ENCODE measurements at regions not wholly inside any gene's neighbourhood (a gene's known extent, or its start where the extent isn't known, plus 50 kb on each side); places are given as distances from the start of the nearest gene placed in this dataset.
"Not testable (repeated sequence)": the region's sequence is repeated elsewhere in the genome, so short reads cannot be mapped to it uniquely, and the experiment has no call there.

GRCh38 chr1:187063271-187063670 lies 234.5 kb downstream of the PLA2G4A start:
- H3K27me3 ChIP-seq (ENCODE audit: insufficient read depth, low read length, poor library complexity): no peaks in the 10 kb centered on the region
- H2BK120ac ChIP-seq (ENCODE audit: low read depth, low read length): no peak overlapping the region
- no peaks in the 10 kb centered on the region for H3K79me1 ChIP-seq (ENCODE audit: low read length)
- no peak overlapping the region for H3K23ac ChIP-seq (ENCODE audit: low read length)
- no peak for DNase-seq
- H3K36me3 ChIP-seq (ENCODE audit: control insufficient read depth, insufficient read depth, low read length): no peaks in the 10 kb centered on the region
- no peak overlapping the region for H3K18ac ChIP-seq (ENCODE audit: low read length)
- H2BK15ac ChIP-seq (replicated peaks; ENCODE audit: low read depth): no peak overlapping the region
- H2AK5ac ChIP-seq (ENCODE audit: low read length): no peak overlapping the region
- H3K79me2 ChIP-seq (ENCODE audit: control insufficient read depth, insufficient read depth, low read length): no peaks in the 10 kb centered on the region
- H3K4ac ChIP-seq (ENCODE audit: low read depth, low read length): no peak overlapping the region
- no peaks in the 10 kb centered on the region for H3K4me1 ChIP-seq (ENCODE audit: control insufficient read depth, low read depth, low read length)
- no peak overlapping the region for H2BK5ac ChIP-seq (ENCODE audit: low read length)
- no peak overlapping the region for H3K4me2 ChIP-seq (ENCODE audit: low read length)
- WGBS (ENCODE audit: extremely low coverage, insufficient coverage, low lambda C conversion rate): no CpG with 5 or more reads among the region's 2 CpGs
- no peak overlapping the region for H3K4me3 ChIP-seq (ENCODE audit: low read length)
- no peak overlapping the region for H4K8ac ChIP-seq (ENCODE audit: low read depth, low read length)
- no peak overlapping the region for H3K9ac ChIP-seq (ENCODE audit: low read length)
- H4K5ac ChIP-seq (ENCODE audit: low read length): no peak overlapping the region
- no peak overlapping the region for H3K27ac ChIP-seq (ENCODE audit: low read depth, low read length)
- H3K56ac ChIP-seq (ENCODE audit: low read length): no peak overlapping the region

GRCh38 chr1:187067160-187067559 lies 238.4 kb downstream of the PLA2G4A start:
- Histone ChIP-seq H3K4ac (ENCODE audit: low read depth, low read length) (no peak overlapping the region), H3K56ac (ENCODE audit: low read length) (no peak overlapping the region), H3K18ac (ENCODE audit: low read length) (no peak overlapping the region), H3K27me3 (ENCODE audit: insufficient read depth, low read length, poor library complexity) (no peaks in the 10 kb centered on the region), H2BK15ac (replicated peaks; ENCODE audit: low read depth) (no peak overlapping the region), H2AK5ac (ENCODE audit: low read length) (no peak overlapping the region), H3K23ac (ENCODE audit: low read length) (no peak overlapping the region), H2BK5ac (ENCODE audit: low read length) (no peak overlapping the region), H3K79me1 (ENCODE audit: low read length) (no peaks in the 10 kb centered on the region), H3K79me2 (ENCODE audit: control insufficient read depth, insufficient read depth, low read length) (no peaks in the 10 kb centered on the region), H4K8ac (ENCODE audit: low read depth, low read length) (no peak overlapping the region), H3K36me3 (ENCODE audit: control insufficient read depth, insufficient read depth, low read length) (no peaks in the 10 kb centered on the region), H3K4me2 (ENCODE audit: low read length) (no peak overlapping the region), H3K4me3 (ENCODE audit: low read length) (no peak overlapping the region), H3K9ac (ENCODE audit: low read length) (no peak overlapping the region), H2BK120ac (ENCODE audit: low read depth, low read length) (no peak overlapping the region), H4K5ac (ENCODE audit: low read length) (no peak overlapping the region), H3K4me1 (ENCODE audit: control insufficient read depth, low read depth, low read length) (no peaks in the 10 kb centered on the region), H3K27ac (ENCODE audit: low read depth, low read length) (no peak overlapping the region)
- DNase-seq: no peak
- no CpG with 5 or more reads among the region's 1 CpG for WGBS (ENCODE audit: extremely low coverage, insufficient coverage, low lambda C conversion rate)

- Histone ChIP-seq H3K27ac (ENCODE audit: low read depth, low read length) (no peak overlapping the region), H3K4me3 (ENCODE audit: low read length) (no peak overlapping the region), H2BK5ac (ENCODE audit: low read length) (no peak overlapping the region), H2BK15ac (replicated peaks; ENCODE audit: low read depth) (no peak overlapping the region), H3K4me2 (ENCODE audit: low read length) (no peak overlapping the region), H4K8ac (ENCODE audit: low read depth, low read length) (no peak overlapping the region), H3K4me1 (ENCODE audit: control insufficient read depth, low read depth, low read length) (no peaks in the 10 kb centered on the region), H3K18ac (ENCODE audit: low read length) (no peak overlapping the region), H4K5ac (ENCODE audit: low read length) (no peak overlapping the region), H3K36me3 (ENCODE audit: control insufficient read depth, insufficient read depth, low read length) (no peaks in the 10 kb centered on the region), H3K4ac (ENCODE audit: low read depth, low read length) (no peak overlapping the region), H3K27me3 (ENCODE audit: insufficient read depth, low read length, poor library complexity) (no peaks in the 10 kb centered on the region), H3K9ac (ENCODE audit: low read length) (no peak overlapping the region), H3K79me1 (ENCODE audit: low read length) (no peaks in the 10 kb centered on the region), H3K56ac (ENCODE audit: low read length) (no peak overlapping the region), H2AK5ac (ENCODE audit: low read length) (no peak overlapping the region), H3K79me2 (ENCODE audit: control insufficient read depth, insufficient read depth, low read length) (no peaks in the 10 kb centered on the region), H2BK120ac (ENCODE audit: low read depth, low read length) (no peak overlapping the region), H3K23ac (ENCODE audit: low read length) (no peak overlapping the region)
- no CpG with 5 or more reads among the region's 3 CpGs for WGBS (ENCODE audit: extremely low coverage, insufficient coverage, low lambda C conversion rate)
- DNase-seq: peak; percentile 16
Observed at GRCh38 chr1:187070076-187070475, 241.3 kb downstream of the PLA2G4A start.

GRCh38 chr1:187072262-187073034 lies 243.7 kb downstream of the PLA2G4A start:
- H3K36me3 ChIP-seq (ENCODE audit: control insufficient read depth, insufficient read depth, low read length); H3K4me2 ChIP-seq (ENCODE audit: low read length); H3K23ac ChIP-seq (ENCODE audit: low read length); H2BK120ac ChIP-seq (ENCODE audit: low read depth, low read length); H4K5ac ChIP-seq (ENCODE audit: low read length); H3K4me3 ChIP-seq (ENCODE audit: low read length); H3K56ac ChIP-seq (ENCODE audit: low read length); H3K4me1 ChIP-seq (ENCODE audit: control insufficient read depth, low read depth, low read length); H3K9ac ChIP-seq (ENCODE audit: low read length); H3K79me1 ChIP-seq (ENCODE audit: low read length); H3K27me3 ChIP-seq (ENCODE audit: insufficient read depth, low read length, poor library complexity); H3K4ac ChIP-seq (ENCODE audit: low read depth, low read length); H3K79me2 ChIP-seq (ENCODE audit: control insufficient read depth, insufficient read depth, low read length); H2BK15ac ChIP-seq (replicated peaks; ENCODE audit: low read depth); H3K27ac ChIP-seq (ENCODE audit: low read depth, low read length); H2AK5ac ChIP-seq (ENCODE audit: low read length); H3K18ac ChIP-seq (ENCODE audit: low read length); H4K8ac ChIP-seq (ENCODE audit: low read depth, low read length); DNase-seq; H2BK5ac ChIP-seq (ENCODE audit: low read length): not testable (repeated sequence)
- WGBS (ENCODE audit: extremely low coverage, insufficient coverage, low lambda C conversion rate): no CpG with 5 or more reads among the region's 29 CpGs

- H3K56ac ChIP-seq (ENCODE audit: low read length); H3K4me2 ChIP-seq (ENCODE audit: low read length); H2BK120ac ChIP-seq (ENCODE audit: low read depth, low read length); H2BK5ac ChIP-seq (ENCODE audit: low read length); DNase-seq; H2AK5ac ChIP-seq (ENCODE audit: low read length); H2BK15ac ChIP-seq (replicated peaks; ENCODE audit: low read depth); H4K8ac ChIP-seq (ENCODE audit: low read depth, low read length); H3K23ac ChIP-seq (ENCODE audit: low read length); H3K4ac ChIP-seq (ENCODE audit: low read depth, low read length); H3K36me3 ChIP-seq (ENCODE audit: control insufficient read depth, insufficient read depth, low read length); H3K27ac ChIP-seq (ENCODE audit: low read depth, low read length); H3K4me1 ChIP-seq (ENCODE audit: control insufficient read depth, low read depth, low read length); H3K79me2 ChIP-seq (ENCODE audit: control insufficient read depth, insufficient read depth, low read length); H3K79me1 ChIP-seq (ENCODE audit: low read length); H3K9ac ChIP-seq (ENCODE audit: low read length); H3K4me3 ChIP-seq (ENCODE audit: low read length); H3K18ac ChIP-seq (ENCODE audit: low read length); H4K5ac ChIP-seq (ENCODE audit: low read length); H3K27me3 ChIP-seq (ENCODE audit: insufficient read depth, low read length, poor library complexity): not testable (repeated sequence)
- no CpG with 5 or more reads among the region's 13 CpGs for whole genome bisulfite sequencing (ENCODE audit: extremely low coverage, insufficient coverage, low lambda C conversion rate)
Observed at GRCh38 chr1:187073035-187073560, 244.3 kb downstream of the PLA2G4A start.
